CD4-positive, alpha-beta T cell treated with Interleukin-6 for 4 hours (primary cell): ENCODE measurements at regions not wholly inside any gene's neighbourhood (a gene's known extent, or its start where the extent isn't known, plus 50 kb on each side); places are given as distances from the start of the nearest gene placed in this dataset.

Experiments used
- DNase-seq: peaks from one replicate; pipeline ENCODE4 v3.0.0-alpha.2; 2020; ENCODE audit warnings: mixed read lengths

- DNase-seq: no peak
Observed at GRCh38 chr12:93043877-93044209, 114.7 kb upstream of the EEA1 start.

- DNase-seq: no peak
Observed at GRCh38 chr12:93047118-93047517, 118.0 kb upstream of the EEA1 start.

GRCh38 chr12:93048656-93049055 is 119.6 kb upstream of the EEA1 start:
- DNase-seq: no peak

- DNase-seq: no peak
Observed at GRCh38 chr12:93050026-93050747, 121.1 kb upstream of the EEA1 start.

GRCh38 chr12:93050748-93051081 is 121.6 kb upstream of the EEA1 start:
- DNase-seq: no peak

- DNase-seq: no peak
Observed at GRCh38 chr12:93054021-93054420, 124.9 kb upstream of the EEA1 start.

GRCh38 chr12:93055221-93055620 is 126.1 kb upstream of the EEA1 start:
- no peak for DNase-seq

GRCh38 chr12:93056971-93057535 is 128.0 kb upstream of the EEA1 start:
- DNase-seq: no peak

- DNase-seq: no peak
Observed at GRCh38 chr12:93058280-93058679, 129.2 kb upstream of the EEA1 start.

- no peak for DNase-seq
Observed at GRCh38 chr12:93059288-93059687, 130.2 kb upstream of the EEA1 start.

- DNase-seq: no peak
Observed at GRCh38 chr12:93059925-93060665, 131.0 kb upstream of the EEA1 start.

- no peak for DNase-seq
Observed at GRCh38 chr12:93060666-93061472, 131.8 kb upstream of the EEA1 start.

GRCh38 chr12:93061473-93062419 is 132.7 kb upstream of the EEA1 start:
- no peak for DNase-seq

- DNase-seq: no peak
Observed at GRCh38 chr12:93065896-93066295, 136.8 kb upstream of the EEA1 start.

- DNase-seq: no peak
Observed at GRCh38 chr12:93072340-93072739, 143.2 kb upstream of the EEA1 start.

- no peak for DNase-seq
Observed at GRCh38 chr12:93073324-93073723, 144.2 kb upstream of the EEA1 start.

GRCh38 chr12:93078059-93078458 is 149.0 kb upstream of the EEA1 start:
- no peak for DNase-seq

GRCh38 chr12:93078577-93078976 is 149.5 kb upstream of the EEA1 start:
- no peak for DNase-seq

GRCh38 chr12:93079271-93079670 is 150.2 kb upstream of the EEA1 start:
- DNase-seq: no peak

GRCh38 chr12:93079976-93080375 is 150.9 kb upstream of the EEA1 start:
- DNase-seq: no peak

GRCh38 chr12:93080452-93080851 is 151.4 kb upstream of the EEA1 start:
- no peak for DNase-seq
